ENCODE measurements at regions not wholly inside any gene's neighbourhood (a gene's known extent, or its start where the extent isn't known, plus 50 kb on each side); places are given as distances from the start of the nearest gene placed in this dataset.

DNA sequence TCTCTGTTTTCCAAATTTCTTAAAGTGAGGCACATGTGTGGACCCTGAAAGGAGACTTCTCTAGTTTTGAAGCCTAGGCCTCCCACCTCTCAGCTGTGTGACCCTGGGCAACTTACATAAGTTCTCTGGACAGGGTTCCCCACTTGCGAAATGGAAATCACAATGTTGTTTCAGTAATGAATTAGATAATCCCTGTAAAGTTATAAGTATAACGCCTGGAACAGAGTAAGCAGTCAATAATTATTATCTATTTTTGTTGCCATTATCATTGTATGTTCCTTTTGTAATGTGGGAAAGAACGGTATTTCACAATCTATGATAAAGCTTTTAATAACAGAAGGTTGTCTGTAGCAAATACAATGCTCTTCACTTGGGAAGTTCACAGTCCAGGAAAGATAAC, 437.3 kb upstream of the ZNF507 start (continued):
- TF ChIP-seq CBX8 (IDR thresholded peaks at IDR 0.05; ENCODE audit: borderline replicate concordance, low read depth, low read length) (no peak), EZH2 (IDR thresholded peaks at IDR 0.05; ENCODE audit: low read depth, low read length, severe bottlenecking) (no peak), PHF8 (conservative IDR thresholded peaks at IDR 0.05; ENCODE audit: low read depth, low read length) (no peak), TAF7 (optimal IDR thresholded peaks at IDR 0.05; ENCODE audit: borderline replicate concordance, low read depth, low read length) (no peak), RXRA (IDR thresholded peaks at IDR 0.05; ENCODE audit: insufficient read depth, low read depth, low read length) (no peak), CHD7 (IDR thresholded peaks at IDR 0.05; ENCODE audit: insufficient replicate concordance, low read length) (no peak), CTBP2 (IDR thresholded peaks at IDR 0.05; ENCODE audit: borderline replicate concordance, insufficient read depth, insufficient read length, low read length) (no peak)
